Keratinocyte (primary cell): ENCODE measurements at regions not wholly inside any gene's neighbourhood (a gene's known extent, or its start where the extent isn't known, plus 50 kb on each side); places are given as distances from the start of the nearest gene placed in this dataset.

ENCODE experiments used
- DNase-seq: peaks from one replicate; pipeline ENCODE4 v3.0.0-alpha.2; 2011; ENCODE audit warnings: low read depth, missing footprints, low spot score
- FAIRE-seq: peaks from 2 replicates; lab custom pipeline; 2011; peaks lifted over from hg19 to GRCh38; lab: Jason Lieb, UNC
- H2AFZ ChIP-seq: 2 replicates; pipeline ENCODE4 v1.6.0; 2012; ENCODE audit warnings: low read length, control low read depth, inconsistent platforms; ENCODE audit not compliant: control insufficient read depth
- H3K27ac ChIP-seq: 2 replicates; pipeline ENCODE4 v1.5.1; 2011; ENCODE audit warnings: low read length; ENCODE audit not compliant: control insufficient read depth, insufficient read depth
- H3K27me3 ChIP-seq: 3 replicates; pipeline ENCODE4 v1.6.0; 2011; ENCODE audit warnings: low read length; ENCODE audit not compliant: control insufficient read depth, insufficient read depth; ENCODE audit errors: extremely low read depth
- H3K36me3 ChIP-seq, 2 experiments: 2 replicates in 1 of 2; 3 replicates in 1 of 2; pipeline ENCODE4 v1.5.1; 2011; ENCODE audit warnings: low read length in 2 of 2, mild to moderate bottlenecking in 1 of 2; ENCODE audit not compliant: control insufficient read depth in 2 of 2, insufficient read depth in 2 of 2; ENCODE audit errors: extremely low read depth in 1 of 2
- H3K4me1 ChIP-seq: 3 replicates; pipeline ENCODE4 v1.5.1; 2011; ENCODE audit warnings: low read length; ENCODE audit not compliant: control insufficient read depth, insufficient read depth; ENCODE audit errors: extremely low read depth
- H3K4me2 ChIP-seq: 3 replicates; pipeline ENCODE4 v1.6.0; 2011; ENCODE audit warnings: low read depth, low read length; ENCODE audit not compliant: control insufficient read depth, insufficient read depth; ENCODE audit errors: extremely low read depth
- H3K4me3 ChIP-seq, 3 experiments: fragments of 200-600 bp in 1 of 3; sonication (generic) in 1 of 3; 2 replicates in 2 of 3; 3 replicates in 1 of 3; pipeline ENCODE4 v1.5.1; 2011 to 2016; ENCODE audit warnings: low read length in 3 of 3, mild to moderate bottlenecking in 3 of 3, control low read depth in 2 of 3, inconsistent platforms in 1 of 3, low read depth in 1 of 3, mixed read lengths in 1 of 3, mixed run types in 1 of 3, moderate library complexity in 1 of 3; ENCODE audit not compliant: control insufficient read depth in 2 of 3, insufficient read depth in 2 of 3; ENCODE audit errors: extremely low read depth in 1 of 3
- H3K79me2 ChIP-seq: 2 replicates; pipeline ENCODE4 v1.6.0; 2012; ENCODE audit warnings: low read length; ENCODE audit not compliant: control insufficient read depth, insufficient read depth
- H3K9ac ChIP-seq: 3 replicates; pipeline ENCODE4 v1.6.0; 2011; ENCODE audit warnings: low read length; ENCODE audit not compliant: control insufficient read depth, insufficient read depth; ENCODE audit errors: extremely low read depth
- H3K9me1 ChIP-seq: 3 replicates; pipeline ENCODE4 v1.6.0; 2011; ENCODE audit warnings: low read length; ENCODE audit not compliant: control insufficient read depth, insufficient read depth; ENCODE audit errors: extremely low read depth
- H3K9me3 ChIP-seq: 2 replicates; pipeline ENCODE4 v1.5.1; 2012; ENCODE audit warnings: low read depth, low read length; ENCODE audit not compliant: control insufficient read depth
- H4K20me1 ChIP-seq: 3 replicates; pipeline ENCODE4 v1.6.0; 2011; ENCODE audit warnings: low read length; ENCODE audit not compliant: control insufficient read depth, insufficient read depth; ENCODE audit errors: extremely low read depth
- EZH2 ChIP-seq: IDR thresholded peaks from one replicate; pipeline ENCODE4 v1.6.1; 2012; ENCODE audit warnings: inconsistent platforms, mild to moderate bottlenecking, low read length, moderate library complexity
- dilution Hi-C: fragments of 300-500 bp; cut with MboI; formaldehyde crosslinking; loops from one replicate; pipeline ENCODE4 v1.7.0; 2020; ENCODE audit warnings: low sequenced_read_pairs; ENCODE audit not compliant: extremely low pct_ligation_motif_present
- TF ChIP-seq, protein P1 (sequence below), 3 experiments: IDR thresholded peaks in 1 of 3; conservative IDR thresholded peaks in 1 of 3; optimal IDR thresholded peaks in 1 of 3; 2 replicates in 2 of 3; 3 replicates in 1 of 3; pipeline versions ENCODE3 to v1.5.1; 2011; ENCODE audit warnings: low read length in 3 of 3, mild to moderate bottlenecking in 3 of 3, moderate library complexity in 2 of 3, control low read depth in 1 of 3, inconsistent platforms in 1 of 3; ENCODE audit not compliant: insufficient read depth in 2 of 3; ENCODE audit errors: extremely low read depth in 1 of 3

DNA sequence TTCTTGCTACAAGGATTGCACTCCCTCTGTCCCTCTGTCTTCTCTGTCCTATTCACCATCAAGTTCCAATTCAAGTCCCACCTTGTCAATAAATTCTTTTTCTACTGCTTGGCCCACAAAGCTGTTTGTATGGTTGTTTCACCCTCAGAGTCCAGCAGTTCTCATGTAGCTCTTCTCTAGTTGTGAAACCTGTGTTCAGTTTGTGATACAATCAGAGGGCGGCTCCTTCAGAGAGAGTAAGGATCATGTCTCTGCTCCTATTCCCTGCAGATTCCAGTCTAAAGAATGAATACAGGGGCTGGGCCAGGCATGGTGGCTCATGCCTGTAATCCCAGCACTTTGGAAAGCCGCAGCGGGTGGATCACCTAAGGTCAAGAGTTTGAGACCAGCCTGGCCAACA lies 126.6 kb upstream of the BET1 start:
- no peak overlapping the region for H3K27ac ChIP-seq
- H3K9me3 ChIP-seq, result no peaks in the 10 kb centered on the region
- no peak overlapping the region for H3K4me2 ChIP-seq
- TF ChIP-seq EZH2, result no peak
- TF ChIP-seq, protein P1, sequence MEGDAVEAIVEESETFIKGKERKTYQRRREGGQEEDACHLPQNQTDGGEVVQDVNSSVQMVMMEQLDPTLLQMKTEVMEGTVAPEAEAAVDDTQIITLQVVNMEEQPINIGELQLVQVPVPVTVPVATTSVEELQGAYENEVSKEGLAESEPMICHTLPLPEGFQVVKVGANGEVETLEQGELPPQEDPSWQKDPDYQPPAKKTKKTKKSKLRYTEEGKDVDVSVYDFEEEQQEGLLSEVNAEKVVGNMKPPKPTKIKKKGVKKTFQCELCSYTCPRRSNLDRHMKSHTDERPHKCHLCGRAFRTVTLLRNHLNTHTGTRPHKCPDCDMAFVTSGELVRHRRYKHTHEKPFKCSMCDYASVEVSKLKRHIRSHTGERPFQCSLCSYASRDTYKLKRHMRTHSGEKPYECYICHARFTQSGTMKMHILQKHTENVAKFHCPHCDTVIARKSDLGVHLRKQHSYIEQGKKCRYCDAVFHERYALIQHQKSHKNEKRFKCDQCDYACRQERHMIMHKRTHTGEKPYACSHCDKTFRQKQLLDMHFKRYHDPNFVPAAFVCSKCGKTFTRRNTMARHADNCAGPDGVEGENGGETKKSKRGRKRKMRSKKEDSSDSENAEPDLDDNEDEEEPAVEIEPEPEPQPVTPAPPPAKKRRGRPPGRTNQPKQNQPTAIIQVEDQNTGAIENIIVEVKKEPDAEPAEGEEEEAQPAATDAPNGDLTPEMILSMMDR (optimal IDR thresholded peaks at IDR 0.05 in 1 of 3, IDR thresholded peaks at IDR 0.05 in 1 of 3, conservative IDR thresholded peaks at IDR 0.05 in 1 of 3; ENCODE audit: extremely low read depth in 1 of 3, insufficient read depth in 2 of 3, low read length in 3 of 3), result no peak
- H3K4me1 ChIP-seq, result no peaks in the 10 kb centered on the region
- no peaks in the 10 kb centered on the region for H3K9me1 ChIP-seq
- DNase-seq (no peak), FAIRE-seq (no peak)
- H3K4me3 ChIP-seq, result no peak overlapping the region
- H3K79me2 ChIP-seq, result no peaks in the 10 kb centered on the region
- H3K9ac ChIP-seq, result no peak overlapping the region
- no peak overlapping the region for H2AFZ ChIP-seq
- dilution Hi-C loops, result no loop called here
- H3K36me3 ChIP-seq, result no peaks in the 10 kb centered on the region
- peaks cover 8% of the 10 kb centered on the region for H3K27me3 ChIP-seq
- H4K20me1 ChIP-seq, result no peaks in the 10 kb centered on the region

- H3K27ac ChIP-seq, result no peak overlapping the region
- TF ChIP-seq, protein P1 (optimal IDR thresholded peaks at IDR 0.05 in 1 of 3, IDR thresholded peaks at IDR 0.05 in 1 of 3, conservative IDR thresholded peaks at IDR 0.05 in 1 of 3; ENCODE audit: extremely low read depth in 1 of 3, insufficient read depth in 2 of 3, low read length in 3 of 3), result no peak
- TF ChIP-seq EZH2, result no peak
- no peak overlapping the region for H3K9ac ChIP-seq
- dilution Hi-C loops, result no loop called here
- no peaks in the 10 kb centered on the region for H4K20me1 ChIP-seq
- no peaks in the 10 kb centered on the region for H3K9me1 ChIP-seq
- FAIRE-seq, result no peak
- no peaks in the 10 kb centered on the region for H3K36me3 ChIP-seq
- H3K4me1 ChIP-seq, result no peaks in the 10 kb centered on the region
- H3K27me3 ChIP-seq, result peaks cover 14% of the 10 kb centered on the region
- no peak overlapping the region for H3K4me3 ChIP-seq
- H3K9me3 ChIP-seq, result no peaks in the 10 kb centered on the region
- H3K79me2 ChIP-seq, result no peaks in the 10 kb centered on the region
- DNase-seq, result no peak
- no peak overlapping the region for H2AFZ ChIP-seq
- H3K4me2 ChIP-seq, result no peak overlapping the region
Measured at GRCh38 chr7:94133460-94133859, 129.3 kb upstream of the BET1 start.
